ENCODE measurements at regions not wholly inside any gene's neighbourhood (a gene's known extent, or its start where the extent isn't known, plus 50 kb on each side); places are given as distances from the start of the nearest gene placed in this dataset.

DNA sequence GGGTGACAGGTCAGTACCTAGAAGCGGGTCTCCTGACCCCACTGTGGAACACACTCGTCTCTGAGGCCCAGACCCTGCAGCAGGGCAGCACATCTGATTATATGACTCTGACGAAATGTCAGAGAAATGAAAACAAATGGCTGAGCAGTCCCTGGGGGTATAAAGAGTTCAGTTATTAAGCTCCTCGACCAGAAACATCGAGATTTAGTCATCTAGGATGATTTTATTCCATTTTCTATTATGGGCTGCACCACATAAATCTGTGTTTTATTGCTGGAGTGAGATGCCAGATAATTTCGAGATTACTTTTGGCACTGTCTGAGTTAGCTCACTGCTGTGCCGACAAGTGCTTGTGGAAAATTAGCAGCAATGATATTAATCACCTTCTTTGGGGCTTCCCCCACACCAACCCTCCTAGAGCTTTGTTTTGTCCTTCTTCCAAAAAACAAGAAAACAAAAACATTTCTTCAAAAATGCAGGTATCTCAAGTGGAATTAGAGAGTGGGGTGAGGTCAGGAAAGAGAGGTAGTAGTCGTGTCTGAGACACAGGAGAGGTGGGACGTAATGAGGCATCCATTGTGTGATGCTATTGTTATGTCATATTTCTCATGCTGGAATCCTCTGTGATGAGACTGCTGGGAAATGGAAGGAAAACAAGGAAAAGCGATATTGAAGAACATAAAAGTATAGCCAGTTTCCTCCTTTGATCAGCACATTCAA is 495.5 kb downstream of the DMAC1 start:
- Histone ChIP-seq H3K36me3 (ENCODE audit: insufficient read depth) (no peaks in the 10 kb centered on the region), H3K4me3 (IDR thresholded peaks at IDR 0.05; ENCODE audit: insufficient read depth, low read depth, low read length) (no peak overlapping the region), H3K4me1 (ENCODE audit: low read depth, poor library complexity, severe bottlenecking) (no peaks in the 10 kb centered on the region), H2AFZ (ENCODE audit: low read depth) (no peak overlapping the region), H3K79me2 (ENCODE audit: insufficient read depth, low read depth) (no peaks in the 10 kb centered on the region), H3K27me3 (ENCODE audit: insufficient read depth, low read depth) (no peaks in the 10 kb centered on the region), H3K27ac (no peak overlapping the region), H4K20me1 (ENCODE audit: insufficient read depth) (no peaks in the 10 kb centered on the region), H3K9ac (no peak overlapping the region), H3K4me2 (no peak overlapping the region)
- TF ChIP-seq, protein P1, sequence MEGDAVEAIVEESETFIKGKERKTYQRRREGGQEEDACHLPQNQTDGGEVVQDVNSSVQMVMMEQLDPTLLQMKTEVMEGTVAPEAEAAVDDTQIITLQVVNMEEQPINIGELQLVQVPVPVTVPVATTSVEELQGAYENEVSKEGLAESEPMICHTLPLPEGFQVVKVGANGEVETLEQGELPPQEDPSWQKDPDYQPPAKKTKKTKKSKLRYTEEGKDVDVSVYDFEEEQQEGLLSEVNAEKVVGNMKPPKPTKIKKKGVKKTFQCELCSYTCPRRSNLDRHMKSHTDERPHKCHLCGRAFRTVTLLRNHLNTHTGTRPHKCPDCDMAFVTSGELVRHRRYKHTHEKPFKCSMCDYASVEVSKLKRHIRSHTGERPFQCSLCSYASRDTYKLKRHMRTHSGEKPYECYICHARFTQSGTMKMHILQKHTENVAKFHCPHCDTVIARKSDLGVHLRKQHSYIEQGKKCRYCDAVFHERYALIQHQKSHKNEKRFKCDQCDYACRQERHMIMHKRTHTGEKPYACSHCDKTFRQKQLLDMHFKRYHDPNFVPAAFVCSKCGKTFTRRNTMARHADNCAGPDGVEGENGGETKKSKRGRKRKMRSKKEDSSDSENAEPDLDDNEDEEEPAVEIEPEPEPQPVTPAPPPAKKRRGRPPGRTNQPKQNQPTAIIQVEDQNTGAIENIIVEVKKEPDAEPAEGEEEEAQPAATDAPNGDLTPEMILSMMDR (conservative IDR thresholded peaks at IDR 0.05; ENCODE audit: low read depth, low read length): no peak

GRCh38 chr9:7300484-7300883 is 499.1 kb downstream of the DMAC1 start:
- Histone ChIP-seq H3K36me3 (ENCODE audit: insufficient read depth) (no peaks in the 10 kb centered on the region), H3K4me1 (ENCODE audit: low read depth, poor library complexity, severe bottlenecking) (no peaks in the 10 kb centered on the region), H3K27me3 (ENCODE audit: insufficient read depth, low read depth) (no peaks in the 10 kb centered on the region), H3K4me3 (IDR thresholded peaks at IDR 0.05; ENCODE audit: insufficient read depth, low read depth, low read length) (no peak overlapping the region), H3K4me2 (no peak overlapping the region), H3K9ac (no peak overlapping the region), H3K79me2 (ENCODE audit: insufficient read depth, low read depth) (no peaks in the 10 kb centered on the region), H4K20me1 (ENCODE audit: insufficient read depth) (no peaks in the 10 kb centered on the region), H3K27ac (no peak overlapping the region), H2AFZ (ENCODE audit: low read depth) (no peak overlapping the region)
- TF ChIP-seq, protein P1 (conservative IDR thresholded peaks at IDR 0.05; ENCODE audit: low read depth, low read length): no peak

DNA sequence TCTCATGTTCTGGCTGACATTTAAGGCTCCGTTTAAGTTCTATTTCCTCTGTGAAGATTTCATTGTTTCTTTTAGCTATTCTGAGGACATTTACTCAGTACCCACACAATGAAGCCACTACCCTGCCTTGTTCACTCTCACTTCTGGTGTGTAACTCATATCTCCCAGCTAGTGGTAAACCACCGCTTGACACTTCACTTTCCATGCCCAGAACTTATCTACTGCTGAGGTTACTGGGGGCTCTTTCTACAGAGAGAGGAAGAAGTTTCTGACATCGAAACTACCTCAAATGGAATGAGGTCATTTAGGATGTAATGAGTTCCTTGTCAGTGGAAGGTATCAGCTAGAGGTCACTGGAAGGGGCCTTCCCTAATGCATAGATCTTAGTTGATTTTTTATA is 501.5 kb downstream of the DMAC1 start:
- Histone ChIP-seq H3K79me2 (ENCODE audit: insufficient read depth, low read depth) (no peaks in the 10 kb centered on the region), H3K4me1 (ENCODE audit: low read depth, poor library complexity, severe bottlenecking) (peaks cover 3% of the 10 kb centered on the region), H3K4me2 (no peak overlapping the region), H3K9ac (no peak overlapping the region), H3K4me3 (IDR thresholded peaks at IDR 0.05; ENCODE audit: insufficient read depth, low read depth, low read length) (no peak overlapping the region), H4K20me1 (ENCODE audit: insufficient read depth) (no peaks in the 10 kb centered on the region), H3K36me3 (ENCODE audit: insufficient read depth) (no peaks in the 10 kb centered on the region), H3K27ac (no peak overlapping the region), H3K27me3 (ENCODE audit: insufficient read depth, low read depth) (no peaks in the 10 kb centered on the region), H2AFZ (ENCODE audit: low read depth) (no peak overlapping the region)
- TF ChIP-seq, protein P1 (conservative IDR thresholded peaks at IDR 0.05; ENCODE audit: low read depth, low read length): no peak

DNA sequence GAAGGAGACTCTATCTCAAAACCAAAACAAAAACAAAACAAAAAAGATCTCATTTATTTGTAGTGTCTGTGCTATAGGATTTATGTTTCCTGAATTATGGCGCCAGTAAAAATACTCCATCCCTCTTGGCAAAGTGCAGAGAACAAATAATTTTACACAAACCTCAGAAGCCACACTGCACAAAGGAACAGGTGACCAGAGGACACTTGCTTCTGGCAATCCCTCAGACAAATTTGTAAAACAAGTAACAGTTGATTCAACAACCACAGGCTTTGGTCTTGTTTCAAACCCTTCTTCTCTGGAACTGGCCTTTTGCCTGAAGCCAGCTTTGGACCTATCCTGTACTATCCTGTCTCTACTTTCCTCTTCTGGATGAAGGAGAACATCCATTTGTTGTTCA is 502.1 kb downstream of the DMAC1 start:
- peaks cover 7% of the 10 kb centered on the region for H3K4me1 ChIP-seq (ENCODE audit: low read depth, poor library complexity, severe bottlenecking)
- no peak overlapping the region for H3K4me3 ChIP-seq (IDR thresholded peaks at IDR 0.05; ENCODE audit: insufficient read depth, low read depth, low read length)
- H3K36me3 ChIP-seq (ENCODE audit: insufficient read depth): no peaks in the 10 kb centered on the region
- no peak overlapping the region for H3K9ac ChIP-seq
- no peaks in the 10 kb centered on the region for H3K27me3 ChIP-seq (ENCODE audit: insufficient read depth, low read depth)
- no peaks in the 10 kb centered on the region for H4K20me1 ChIP-seq (ENCODE audit: insufficient read depth)
- no peak overlapping the region for H2AFZ ChIP-seq (ENCODE audit: low read depth)
- TF ChIP-seq, protein P1 (conservative IDR thresholded peaks at IDR 0.05; ENCODE audit: low read depth, low read length): no peak
- H3K27ac ChIP-seq: no peak overlapping the region
- H3K4me2 ChIP-seq: no peak overlapping the region
- no peaks in the 10 kb centered on the region for H3K79me2 ChIP-seq (ENCODE audit: insufficient read depth, low read depth)

Data from KMS-11 (cell line).